Gastrocnemius medialis (tissue), 4 donors: ENCODE measurements at regions not wholly inside any gene's neighbourhood (a gene's known extent, or its start where the extent isn't known, plus 50 kb on each side); places are given as distances from the start of the nearest gene placed in this dataset.

ENCODE experiments used
- POLR2A ChIP-seq, 2 donors: fragments of 450-650 bp; IDR thresholded peaks; one replicate each; pipeline ENCODE4 v1.6.1; 2017; ENCODE audit warnings: antibody characterized with exemption in 2 of 2, mild to moderate bottlenecking in 2 of 2, moderate library complexity in 2 of 2
- TF ChIP-seq, protein P1 (sequence below), 5 experiments: fragments of 450-650 bp in 3 of 5; fragments of 200-600 bp in 2 of 5; sonication (generic) in 2 of 5; IDR thresholded peaks in 4 of 5; conservative IDR thresholded peaks in 1 of 5; 1 replicate in 4 of 5; 2 replicates in 1 of 5; pipeline ENCODE4 v1.5.1; 2016 to 2019; ENCODE audit warnings: antibody characterized with exemption in 5 of 5, mild to moderate bottlenecking in 3 of 5, moderate library complexity in 3 of 5

DNA sequence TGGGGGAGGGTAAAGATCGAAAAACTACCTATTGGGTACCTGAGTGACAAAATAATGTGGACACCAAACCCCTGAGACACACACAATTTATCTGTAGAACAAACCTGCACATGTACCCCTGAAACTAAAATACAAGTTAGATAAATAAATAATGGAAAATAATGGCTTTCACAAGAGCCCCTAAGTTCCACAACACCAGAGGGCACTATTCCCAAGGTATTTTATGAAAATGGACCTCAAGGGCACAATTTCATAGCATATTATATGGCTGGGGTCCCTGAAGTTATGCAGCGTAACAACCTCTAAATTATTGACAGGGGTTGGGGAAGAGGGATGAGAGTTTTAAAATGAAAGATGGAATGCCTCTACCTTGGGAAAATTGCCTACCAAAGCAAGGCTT, 81.3 kb upstream of the TMEM33 start:
- TF ChIP-seq, protein P1, sequence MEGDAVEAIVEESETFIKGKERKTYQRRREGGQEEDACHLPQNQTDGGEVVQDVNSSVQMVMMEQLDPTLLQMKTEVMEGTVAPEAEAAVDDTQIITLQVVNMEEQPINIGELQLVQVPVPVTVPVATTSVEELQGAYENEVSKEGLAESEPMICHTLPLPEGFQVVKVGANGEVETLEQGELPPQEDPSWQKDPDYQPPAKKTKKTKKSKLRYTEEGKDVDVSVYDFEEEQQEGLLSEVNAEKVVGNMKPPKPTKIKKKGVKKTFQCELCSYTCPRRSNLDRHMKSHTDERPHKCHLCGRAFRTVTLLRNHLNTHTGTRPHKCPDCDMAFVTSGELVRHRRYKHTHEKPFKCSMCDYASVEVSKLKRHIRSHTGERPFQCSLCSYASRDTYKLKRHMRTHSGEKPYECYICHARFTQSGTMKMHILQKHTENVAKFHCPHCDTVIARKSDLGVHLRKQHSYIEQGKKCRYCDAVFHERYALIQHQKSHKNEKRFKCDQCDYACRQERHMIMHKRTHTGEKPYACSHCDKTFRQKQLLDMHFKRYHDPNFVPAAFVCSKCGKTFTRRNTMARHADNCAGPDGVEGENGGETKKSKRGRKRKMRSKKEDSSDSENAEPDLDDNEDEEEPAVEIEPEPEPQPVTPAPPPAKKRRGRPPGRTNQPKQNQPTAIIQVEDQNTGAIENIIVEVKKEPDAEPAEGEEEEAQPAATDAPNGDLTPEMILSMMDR (IDR thresholded peaks at IDR 0.05 in 4 of 5, conservative IDR thresholded peaks at IDR 0.05 in 1 of 5): no peak
- TF ChIP-seq POLR2A (IDR thresholded peaks at IDR 0.05): no peak
